Dedifferentiated amniotic fluid mesenchymal stem cell (primary cell): ENCODE measurements at regions not wholly inside any gene's neighbourhood (a gene's known extent, or its start where the extent isn't known, plus 50 kb on each side); places are given as distances from the start of the nearest gene placed in this dataset.
A peak's percentile ranks its signal among the peaks of the same experiment; 100 is the strongest.
"Not testable (repeated sequence)": the region's sequence is repeated elsewhere in the genome, so short reads cannot be mapped to it uniquely, and the experiment has no call there.

ENCODE experiments used
- DNase-seq: peaks from one replicate; pipeline ENCODE4 v3.0.0-alpha.2; 2016; ENCODE audit errors: extremely low spot score

DNA sequence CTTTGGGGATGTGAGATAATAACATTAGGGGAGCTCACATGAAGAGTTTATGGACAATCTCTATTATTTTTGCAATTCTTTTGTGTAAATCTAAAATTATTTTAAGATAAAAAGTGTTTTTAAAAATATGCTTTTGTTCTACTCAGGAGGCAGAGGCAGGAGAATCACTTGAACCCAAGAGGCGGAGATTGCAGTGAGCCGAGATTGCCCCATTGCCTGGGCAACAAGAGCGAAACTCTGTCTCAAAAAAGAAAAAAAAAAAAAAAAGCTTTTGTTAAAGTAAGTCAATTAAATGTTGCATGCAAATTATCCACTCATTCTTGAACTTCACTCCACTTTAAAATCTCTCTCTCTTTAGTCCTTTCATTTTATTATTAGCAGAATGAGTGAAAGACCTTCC is 193.3 kb upstream of the IRS2 start:
- not testable (repeated sequence) for DNase-seq

GRCh38 chr13:109979228-109979627 is 192.8 kb upstream of the IRS2 start:
- DNase-seq = no peak

- no peak for DNase-seq
Measured at GRCh38 chr13:109977212-109977968, 191.0 kb upstream of the IRS2 start.

GRCh38 chr13:109976206-109976997 is 190.0 kb upstream of the IRS2 start:
- DNase-seq = no peak

DNA sequence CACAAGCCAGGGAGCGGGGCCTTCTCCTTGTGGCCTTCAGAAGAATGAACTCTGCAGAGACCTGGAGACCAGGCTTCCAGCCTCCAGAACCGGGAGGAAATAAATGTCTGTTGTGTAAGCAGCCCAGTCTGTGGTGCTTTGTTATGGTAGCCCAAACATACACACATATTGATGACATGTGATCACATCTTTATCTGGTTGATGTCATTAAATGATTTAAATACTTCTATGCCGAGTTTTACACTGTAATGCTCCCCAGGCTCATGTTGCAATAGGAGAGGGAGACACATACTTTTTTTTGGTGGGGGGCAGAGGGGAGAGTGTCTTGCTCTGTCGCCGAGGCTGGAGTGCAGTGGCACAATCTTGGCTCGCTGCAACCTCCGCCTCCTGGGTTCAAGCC is 188.0 kb upstream of the IRS2 start:
- DNase-seq = no peak

DNA sequence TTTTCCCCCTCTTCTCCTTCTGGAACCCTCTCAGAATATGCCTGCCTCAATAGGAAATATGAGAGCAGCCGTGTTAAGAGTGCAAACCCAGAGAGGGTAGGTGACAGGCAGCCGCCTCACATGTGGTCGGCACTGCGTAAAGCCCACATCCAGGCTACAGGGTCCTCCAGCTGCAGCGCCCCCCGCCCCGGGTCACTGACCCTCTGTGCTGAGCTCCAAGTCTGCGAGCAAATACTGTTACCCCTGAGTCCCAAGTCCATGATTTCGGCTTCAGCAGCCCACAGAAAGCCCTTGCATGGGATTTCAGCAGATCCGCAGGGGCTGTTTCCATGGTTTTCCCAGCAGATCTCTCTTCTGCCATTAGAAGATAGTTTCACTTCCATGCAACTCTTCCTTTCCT is 186.9 kb upstream of the IRS2 start:
- no peak for DNase-seq

DNA sequence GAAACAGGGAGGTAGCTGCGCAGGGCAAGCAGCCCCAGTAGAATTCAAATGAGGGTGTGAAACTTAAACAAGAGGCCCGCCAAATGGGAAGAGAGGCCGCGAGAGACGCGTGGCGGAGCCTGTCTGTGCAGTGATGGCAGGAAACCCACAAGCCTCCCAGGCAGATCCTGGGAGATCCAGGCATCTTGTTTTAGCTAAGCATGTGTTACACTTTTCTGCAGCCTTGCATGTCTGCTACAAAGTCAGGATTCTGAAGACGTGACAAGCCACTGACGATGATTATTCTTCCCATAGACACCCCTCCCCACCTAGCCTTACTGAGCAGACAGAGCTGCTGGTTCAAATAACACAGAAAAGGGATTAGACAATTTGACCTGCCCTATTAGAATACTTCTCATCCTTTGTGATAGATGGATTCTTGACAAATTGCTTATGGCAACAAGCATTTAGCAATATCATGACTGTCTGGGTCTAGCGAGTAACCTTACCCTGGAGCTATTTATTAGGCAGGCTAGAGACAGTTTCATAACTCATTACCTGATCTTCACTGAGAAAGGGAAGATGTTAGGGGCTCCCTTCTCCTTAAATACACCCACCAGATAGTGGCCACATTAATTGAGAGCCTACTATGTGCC is 185.2 kb upstream of the IRS2 start:
- no peak for DNase-seq

GRCh38 chr13:109971006-109971405 is 184.6 kb upstream of the IRS2 start:
- DNase-seq = no peak

DNA sequence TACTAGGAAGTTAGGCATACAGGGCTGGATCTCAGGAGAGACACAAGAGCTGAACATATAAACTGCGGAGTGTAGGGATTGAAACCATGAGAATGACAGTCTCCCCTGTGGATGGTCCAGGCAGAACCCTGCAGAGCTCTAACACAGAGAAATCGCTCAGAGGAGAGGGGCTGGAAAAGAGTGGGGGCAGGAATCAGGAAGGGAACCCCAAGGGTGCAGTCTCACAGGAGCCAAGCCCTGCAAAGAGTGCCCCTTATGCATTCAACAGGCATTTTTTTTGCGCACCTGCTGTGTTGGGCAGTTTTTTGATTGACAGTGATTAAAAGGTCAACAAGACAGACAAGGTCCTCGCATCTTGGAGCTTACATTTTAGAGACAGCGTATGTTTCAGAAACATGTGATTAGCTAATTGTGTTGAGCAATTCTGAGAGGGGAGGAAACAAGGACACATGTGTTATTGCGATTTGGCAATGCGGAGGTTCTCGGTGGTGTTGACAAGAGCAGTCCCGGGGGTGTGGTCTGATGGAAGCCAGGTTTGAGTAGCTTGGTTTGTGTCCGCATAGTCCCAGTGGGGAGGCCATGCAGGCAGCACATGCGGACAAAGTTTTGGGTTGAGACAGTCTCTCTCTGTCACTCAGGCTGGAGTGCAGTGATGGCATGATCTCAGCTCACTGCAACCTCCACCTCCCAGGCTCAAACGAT is 182.6 kb upstream of the IRS2 start:
- DNase-seq = no peak

- no peak for DNase-seq
Measured at GRCh38 chr13:109963960-109964563, 177.7 kb upstream of the IRS2 start.

DNA sequence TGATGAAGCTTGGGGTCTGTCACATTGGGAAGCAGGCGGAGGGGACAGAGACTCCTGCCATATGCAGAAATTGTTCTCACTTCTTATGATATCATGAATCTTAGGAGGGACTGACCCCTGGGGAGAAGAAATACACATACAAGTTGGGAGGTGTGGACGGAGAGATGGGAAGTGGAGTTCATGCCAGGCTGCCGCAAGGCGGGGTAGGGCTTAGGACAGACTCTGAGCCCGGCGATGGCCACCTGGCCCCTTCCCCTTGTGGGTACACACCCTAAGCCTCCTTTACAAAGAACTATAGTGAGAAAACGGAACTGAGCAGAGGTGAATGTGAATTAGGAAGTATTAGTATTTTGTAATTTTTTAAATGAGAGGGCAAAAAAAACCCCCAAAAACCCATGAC is 177.0 kb upstream of the IRS2 start:
- no peak for DNase-seq

DNA sequence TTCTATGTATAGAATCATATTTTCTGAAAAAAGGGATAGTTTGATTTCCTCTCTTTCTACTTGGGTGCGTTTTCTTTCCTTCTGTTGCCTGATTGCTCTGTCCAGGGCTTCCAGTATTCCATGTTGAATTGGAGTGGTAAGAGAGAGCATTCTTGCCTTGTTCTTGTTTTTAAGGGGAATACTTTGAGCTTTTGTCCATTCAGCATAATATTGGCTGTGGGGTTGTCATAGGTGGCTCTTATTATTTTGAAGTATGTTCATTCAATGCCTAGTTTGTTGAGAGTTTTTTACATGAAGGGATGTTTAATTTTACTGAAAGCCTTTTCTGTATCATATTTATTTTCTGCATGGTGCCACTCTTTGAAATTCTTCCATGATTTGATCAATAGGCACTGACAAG is 173.5 kb upstream of the IRS2 start:
- DNase-seq = no peak

- no peak for DNase-seq
Measured at GRCh38 chr13:109957875-109958274, 171.5 kb upstream of the IRS2 start.

DNA sequence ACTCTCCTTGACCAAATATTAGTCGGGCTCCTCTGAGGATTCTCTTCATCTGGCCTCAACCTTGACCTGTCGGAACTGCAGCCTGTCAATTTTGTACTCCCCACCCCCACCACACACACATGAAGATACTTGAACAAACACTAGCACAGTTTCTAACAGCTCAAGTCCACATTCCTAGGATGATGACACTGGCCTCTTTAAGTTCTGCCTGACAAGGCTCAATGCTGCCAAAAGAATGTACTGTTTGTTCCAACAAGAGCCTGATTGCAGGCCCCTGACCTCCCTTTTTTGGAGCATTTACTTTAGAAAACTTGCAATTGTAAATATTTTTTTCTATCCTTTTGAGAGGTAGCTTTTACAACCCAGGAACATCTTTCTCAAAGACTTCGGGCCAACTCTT is 169.2 kb upstream of the IRS2 start:
- DNase-seq = peak; percentile 39

- no peak for DNase-seq
Measured at GRCh38 chr13:109954441-109954840, 168.1 kb upstream of the IRS2 start.

DNA sequence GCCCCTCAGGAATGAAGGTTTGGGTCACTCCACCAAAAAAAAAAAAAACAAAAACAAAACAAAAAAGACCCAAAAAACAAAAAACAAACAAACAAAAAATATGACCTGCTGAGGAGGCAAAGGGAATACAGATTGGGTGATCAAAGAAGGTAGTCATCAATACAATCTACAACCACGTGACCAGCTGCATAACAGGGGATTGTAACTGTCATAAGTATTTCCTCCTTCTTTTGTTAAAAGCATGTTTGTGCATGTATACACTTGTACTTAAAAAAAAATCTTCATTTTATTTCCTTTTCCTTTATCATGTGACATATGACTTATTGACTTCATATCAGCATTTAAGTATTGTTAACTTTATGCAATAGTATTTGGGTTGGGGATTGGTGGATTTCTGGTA is 165.1 kb upstream of the IRS2 start:
- DNase-seq = no peak

- no peak for DNase-seq
Measured at GRCh38 chr13:109949397-109949796, 163.0 kb upstream of the IRS2 start.

DNA sequence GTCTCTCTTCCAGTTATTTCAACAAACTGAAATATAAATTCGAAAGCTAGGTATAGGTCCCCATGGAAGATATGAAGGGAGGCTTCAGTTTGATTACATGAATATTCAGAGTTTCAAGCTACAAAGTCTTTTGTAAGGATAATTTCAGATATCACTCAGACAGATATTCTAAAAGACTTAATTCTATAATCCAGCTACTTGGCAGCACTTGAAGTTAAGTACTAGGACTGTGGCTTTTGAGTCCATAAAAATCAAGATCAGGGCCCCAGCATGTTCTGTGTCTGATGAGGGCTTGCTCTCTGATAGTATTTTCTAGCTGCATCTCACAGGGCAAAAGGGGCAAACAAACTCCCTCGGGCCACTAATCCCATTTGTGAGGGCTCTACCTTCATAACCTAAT is 160.6 kb upstream of the IRS2 start:
- DNase-seq = no peak

DNA sequence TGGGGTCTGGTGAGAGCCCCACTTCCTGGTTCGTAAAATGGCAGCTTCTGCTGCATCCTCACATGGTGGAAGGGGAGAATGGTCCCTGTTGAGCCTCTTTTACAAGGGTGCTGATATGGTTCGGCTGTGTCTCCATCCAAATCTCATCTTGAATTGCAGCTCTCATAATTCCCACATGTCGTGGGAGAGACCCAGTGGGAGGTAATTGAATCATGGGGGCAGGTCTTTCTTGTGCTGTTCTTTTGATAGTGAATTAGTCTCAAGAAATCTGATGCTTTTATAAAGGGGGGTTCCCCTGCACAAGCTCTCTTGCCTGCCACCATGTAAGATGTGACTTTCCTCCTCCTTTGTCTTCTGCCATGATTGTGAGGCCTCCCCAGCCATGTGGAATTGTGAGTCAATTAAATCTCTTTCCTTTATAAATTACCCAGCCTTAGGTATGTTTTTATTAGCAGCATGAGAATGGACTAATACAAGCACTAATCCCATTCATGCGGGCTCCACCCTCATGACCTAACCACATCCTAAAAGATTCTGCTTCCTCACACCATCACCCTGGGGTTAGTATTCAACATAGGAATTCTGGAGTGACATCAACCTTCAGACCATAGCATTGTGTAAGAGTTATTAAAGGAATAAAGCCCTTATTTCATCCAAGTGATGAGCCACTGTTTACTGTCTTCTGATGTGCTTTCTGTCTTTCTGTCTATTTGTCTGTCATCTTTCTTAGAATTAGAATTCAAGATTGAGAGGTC is 159.0 kb upstream of the IRS2 start:
- no peak for DNase-seq

GRCh38 chr13:109941951-109942350 is 155.6 kb upstream of the IRS2 start:
- DNase-seq = no peak

GRCh38 chr13:109941221-109941620 is 154.8 kb upstream of the IRS2 start:
- no peak for DNase-seq
